NCI-H1436 treated with DMSO at 0.1 percent for 48 hours (cell line): ENCODE measurements at regions not wholly inside any gene's neighbourhood (a gene's known extent, or its start where the extent isn't known, plus 50 kb on each side); places are given as distances from the start of the nearest gene placed in this dataset.
"Not testable (repeated sequence)": the region's sequence is repeated elsewhere in the genome, so short reads cannot be mapped to it uniquely, and the experiment has no call there.

Experiments
- DNase-seq: peaks from one replicate; lab custom pipeline; 2025; lab: John Stamatoyannopoulos, UW

GRCh38 chr4:165548702-165549101 is 169.9 kb downstream of the CPE start:
- DNase-seq: no peak

- no peak for DNase-seq
Observed at GRCh38 chr4:165553221-165553810, 174.5 kb downstream of the CPE start.

- no peak for DNase-seq
Observed at GRCh38 chr4:165555302-165555701, 176.5 kb downstream of the CPE start.

GRCh38 chr4:165556383-165556782 is 177.6 kb downstream of the CPE start:
- DNase-seq: no peak

- DNase-seq: no peak
Observed at GRCh38 chr4:165560941-165561340, 182.1 kb downstream of the CPE start.

- no peak for DNase-seq
Observed at GRCh38 chr4:165563851-165564250, 185.0 kb downstream of the CPE start.

GRCh38 chr4:165569031-165569430 is 190.2 kb downstream of the CPE start:
- no peak for DNase-seq

- not testable (repeated sequence) for DNase-seq
Observed at GRCh38 chr4:165571476-165571875, 192.7 kb downstream of the CPE start.

GRCh38 chr4:165580351-165580905 is 201.6 kb downstream of the CPE start:
- DNase-seq: no peak

GRCh38 chr4:165583341-165583740 is 204.5 kb downstream of the CPE start:
- no peak for DNase-seq

- DNase-seq: no peak
Observed at GRCh38 chr4:165584916-165585315, 206.1 kb downstream of the CPE start.

GRCh38 chr4:165588534-165589315 is 209.9 kb downstream of the CPE start:
- no peak for DNase-seq

- no peak for DNase-seq
Observed at GRCh38 chr4:165592386-165592785, 213.6 kb downstream of the CPE start.

- DNase-seq: no peak
Observed at GRCh38 chr4:165597581-165598480, 219.0 kb downstream of the CPE start.

- DNase-seq: no peak
Observed at GRCh38 chr4:165600959-165601683, 222.3 kb downstream of the CPE start.

GRCh38 chr4:165602621-165603020 is 223.8 kb downstream of the CPE start:
- no peak for DNase-seq

GRCh38 chr4:165604181-165604580 is 225.4 kb downstream of the CPE start:
- DNase-seq: no peak

GRCh38 chr4:165605811-165606210 is 227.0 kb downstream of the CPE start:
- DNase-seq: no peak

GRCh38 chr4:165606465-165607205 is 227.8 kb downstream of the CPE start:
- DNase-seq: no peak

- DNase-seq: no peak
Observed at GRCh38 chr4:165609653-165610052, 230.8 kb downstream of the CPE start.
